ENCODE measurements at regions not wholly inside any gene's neighbourhood (a gene's known extent, or its start where the extent isn't known, plus 50 kb on each side); places are given as distances from the start of the nearest gene placed in this dataset.

- Histone ChIP-seq H3K4me3 (no peak overlapping the region), H3K27ac (no peak overlapping the region), H3K9me3 (no peaks in the 10 kb centered on the region), H3K27me3 (no peaks in the 10 kb centered on the region), H3K4me1 (no peaks in the 10 kb centered on the region), H3K36me3 (no peaks in the 10 kb centered on the region)
- intact Hi-C loops (cut with DNase I; ENCODE audit: low total_unique reads) = no loop called here
- DNase-seq (ENCODE audit: low spot score in 2 of 2) = no peak
- TF ChIP-seq POLR2AphosphoS5 (IDR thresholded peaks at IDR 0.05) (no peak), CTCF (IDR thresholded peaks at IDR 0.05) (no peak), POLR2A (IDR thresholded peaks at IDR 0.05) (no peak)
Measured at GRCh38 chr2:145765874-145766273, 1246.0 kb upstream of the ZEB2 start.

GRCh38 chr2:145764631-145765030 is 1244.7 kb upstream of the ZEB2 start:
- intact Hi-C loops (cut with DNase I; ENCODE audit: low total_unique reads) = no loop called here

DNA sequence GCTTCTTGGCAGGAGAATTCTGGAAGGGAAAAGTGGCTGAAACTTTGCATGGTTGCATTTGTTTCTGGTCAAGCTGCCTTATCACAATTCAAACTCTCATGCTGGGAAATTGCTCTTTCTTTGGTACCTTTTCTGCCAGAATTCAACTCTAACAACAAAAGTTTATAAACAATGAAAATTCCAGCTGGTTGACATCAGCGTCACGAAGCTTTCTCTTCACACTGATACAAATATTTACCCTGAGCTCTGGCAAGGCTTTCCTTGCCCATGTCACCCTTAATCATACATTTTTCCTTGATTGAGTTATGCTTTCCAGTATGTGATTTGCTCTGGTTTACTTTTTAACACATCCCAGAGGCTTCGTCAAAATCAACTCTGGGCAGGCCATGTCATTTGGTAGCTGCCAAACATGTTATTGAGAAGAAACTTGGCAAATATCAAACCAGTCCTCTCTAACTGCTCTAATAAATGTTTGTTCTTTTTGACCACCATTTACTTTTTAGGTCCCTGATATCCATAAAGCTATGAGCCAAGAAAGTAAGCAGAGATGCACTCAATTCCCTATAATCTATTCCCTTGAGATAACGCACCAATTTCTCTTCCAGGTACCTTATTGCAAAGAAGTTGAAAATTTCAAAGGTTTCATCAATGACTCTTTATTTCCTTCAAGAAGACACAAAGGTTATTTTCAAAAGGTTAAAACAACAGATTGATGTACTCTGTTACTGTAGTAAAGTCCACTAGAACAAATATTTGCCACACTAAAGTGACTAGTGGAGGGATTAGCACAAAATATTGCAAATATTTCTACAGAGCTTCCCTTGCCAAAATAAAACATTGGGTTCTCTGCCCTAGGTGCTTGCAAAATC is 1241.1 kb upstream of the ZEB2 start:
- H3K4me3 ChIP-seq = no peak overlapping the region
- H3K4me1 ChIP-seq = no peaks in the 10 kb centered on the region
- no peak overlapping the region for H3K27ac ChIP-seq
- H3K27me3 ChIP-seq = no peaks in the 10 kb centered on the region
- H3K9me3 ChIP-seq = no peaks in the 10 kb centered on the region
- H3K36me3 ChIP-seq = no peaks in the 10 kb centered on the region
- intact Hi-C loops (cut with DNase I; ENCODE audit: low total_unique reads) = no loop called here
- no peak for TF ChIP-seq POLR2A (IDR thresholded peaks at IDR 0.05)
- no peak for TF ChIP-seq POLR2AphosphoS5 (IDR thresholded peaks at IDR 0.05)
- TF ChIP-seq CTCF (IDR thresholded peaks at IDR 0.05) = no peak
- no peak for DNase-seq (ENCODE audit: low spot score in 2 of 2)

More at GRCh38 chr2:145764631-145765030, 1244.7 kb upstream of the ZEB2 start:
- H3K27me3 ChIP-seq = no peaks in the 10 kb centered on the region
- no peaks in the 10 kb centered on the region for H3K4me1 ChIP-seq
- H3K27ac ChIP-seq = no peak overlapping the region
- H3K36me3 ChIP-seq = no peaks in the 10 kb centered on the region
- TF ChIP-seq POLR2A (IDR thresholded peaks at IDR 0.05) (no peak), POLR2AphosphoS5 (IDR thresholded peaks at IDR 0.05) (no peak), CTCF (IDR thresholded peaks at IDR 0.05) (no peak)
- H3K9me3 ChIP-seq = no peaks in the 10 kb centered on the region
- no peak for DNase-seq (ENCODE audit: low spot score in 2 of 2)
- no peak overlapping the region for H3K4me3 ChIP-seq

- no peaks in the 10 kb centered on the region for H3K27me3 ChIP-seq
- H3K4me3 ChIP-seq = no peak overlapping the region
- intact Hi-C loops (cut with DNase I; ENCODE audit: low total_unique reads) = no loop called here
- H3K4me1 ChIP-seq = no peaks in the 10 kb centered on the region
- no peaks in the 10 kb centered on the region for H3K9me3 ChIP-seq
- no peak for DNase-seq (ENCODE audit: low spot score in 2 of 2)
- TF ChIP-seq POLR2AphosphoS5 (IDR thresholded peaks at IDR 0.05) = no peak
- TF ChIP-seq POLR2A (IDR thresholded peaks at IDR 0.05) = no peak
- TF ChIP-seq CTCF (IDR thresholded peaks at IDR 0.05) = no peak
- no peaks in the 10 kb centered on the region for H3K36me3 ChIP-seq
- H3K27ac ChIP-seq = no peak overlapping the region
Measured at GRCh38 chr2:145759228-145759915, 1239.5 kb upstream of the ZEB2 start.
